OCI-LY7 (cell line): ENCODE measurements at regions not wholly inside any gene's neighbourhood (a gene's known extent, or its start where the extent isn't known, plus 50 kb on each side); places are given as distances from the start of the nearest gene placed in this dataset.

Experiments
- BruUV-seq: library from RNA; stranded (reverse); fragments of 400-500 nt; replicated peaks from 2 replicates; lab custom pipeline; 2021; lab: Mats Ljungman, UMichigan
- CTCF ChIA-PET: fragments of 300-600 bp; sonication (Branson Sonifier 250); formaldehyde crosslinking; loops from one replicate; lab custom pipeline; 2022; ENCODE audit warnings: antibody characterized with exemption; ENCODE audit not compliant: unreplicated experiment; lab: Charles Lee
- POLR2A ChIA-PET: fragments of 300-600 bp; sonication (Branson Sonifier 250); formaldehyde crosslinking; loops from one replicate; lab custom pipeline; 2022; ENCODE audit warnings: antibody characterized with exemption; lab: Charles Lee
- DNase-seq: peaks from one replicate; pipeline ENCODE4 v3.0.0-alpha.2; 2015; ENCODE audit warnings: low spot score
- H2AFZ ChIP-seq: fragments of 200-600 bp; sonication (generic), shearing (Covaris generic); 2 replicates; pipeline ENCODE4 v1.6.1; 2014; ENCODE audit warnings: mild to moderate bottlenecking, antibody characterized with exemption, low read length, moderate library complexity
- H3K27ac ChIP-seq: fragments of 200-600 bp; sonication (generic); 2 replicates; pipeline ENCODE4 v1.5.1; 2014; ENCODE audit warnings: mixed run types, low read depth, mild to moderate bottlenecking, moderate library complexity, low read length, inconsistent platforms; ENCODE audit not compliant: poor library complexity, severe bottlenecking
- H3K36me3 ChIP-seq: fragments of 200-600 bp; sonication (generic); 2 replicates; pipeline ENCODE4 v1.6.1; 2014; ENCODE audit warnings: mild to moderate bottlenecking, antibody characterized with exemption, low read length, moderate library complexity, mixed read lengths; ENCODE audit not compliant: insufficient read depth
- H3K4me1 ChIP-seq: fragments of 200-600 bp; sonication (generic); 2 replicates; pipeline ENCODE4 v1.5.1; 2014; ENCODE audit warnings: mild to moderate bottlenecking, low read length; ENCODE audit not compliant: insufficient read depth, poor library complexity, severe bottlenecking
- H3K4me2 ChIP-seq: fragments of 200-600 bp; sonication (generic); 2 replicates; pipeline ENCODE4 v1.6.1; 2014; ENCODE audit warnings: mild to moderate bottlenecking, low read length
- H3K4me3 ChIP-seq: fragments of 200-600 bp; sonication (generic); 2 replicates; pipeline ENCODE4 v1.5.1; 2014; ENCODE audit warnings: mild to moderate bottlenecking, low read depth, low read length; ENCODE audit not compliant: poor library complexity, severe bottlenecking
- H3K79me2 ChIP-seq: fragments of 200-600 bp; sonication (generic); 2 replicates; pipeline ENCODE4 v1.6.1; 2016; ENCODE audit warnings: low read depth, mild to moderate bottlenecking, low read length, moderate library complexity, mixed read lengths; ENCODE audit not compliant: insufficient read depth
- H3K9me2 ChIP-seq: fragments of 200-600 bp; sonication (generic); 2 replicates; pipeline ENCODE4 v1.6.1; 2016; ENCODE audit warnings: mild to moderate bottlenecking, low read length, mixed read lengths; ENCODE audit not compliant: insufficient read depth
- H3K9me3 ChIP-seq: fragments of 200-600 bp; sonication (generic); 2 replicates; pipeline ENCODE4 v1.6.1; 2014; ENCODE audit warnings: mild to moderate bottlenecking, mixed run types, low read length, mixed read lengths
- H4K20me1 ChIP-seq: fragments of 200-600 bp; sonication (generic); 2 replicates; pipeline ENCODE4 v1.6.1; 2014; ENCODE audit warnings: mild to moderate bottlenecking, antibody characterized with exemption, low read length, moderate library complexity, mixed read lengths; ENCODE audit not compliant: insufficient read depth
- EZH2phosphoT487 ChIP-seq: fragments of 200-600 bp; sonication (generic); IDR thresholded peaks from 2 replicates; pipeline ENCODE4 v1.6.1; 2018; ENCODE audit warnings: low read depth, borderline replicate concordance, mild to moderate bottlenecking, mixed run types, antibody characterized with exemption, low read length, moderate library complexity, mixed read lengths
- intact Hi-C: fragments of 100-400 bp; cut with micrococcal nuclease; formaldehyde crosslinking; loops from one replicate; pipeline ENCODE4 v1.10.0; 2022; ENCODE audit not compliant: unreplicated experiment
- TF ChIP-seq, protein P1 (sequence below): fragments of 200-600 bp; sonication (generic); conservative IDR thresholded peaks from 2 replicates; pipeline ENCODE4 v1.5.1; 2014; ENCODE audit warnings: mild to moderate bottlenecking, antibody characterized with exemption, low read length, moderate library complexity, mixed read lengths

DNA sequence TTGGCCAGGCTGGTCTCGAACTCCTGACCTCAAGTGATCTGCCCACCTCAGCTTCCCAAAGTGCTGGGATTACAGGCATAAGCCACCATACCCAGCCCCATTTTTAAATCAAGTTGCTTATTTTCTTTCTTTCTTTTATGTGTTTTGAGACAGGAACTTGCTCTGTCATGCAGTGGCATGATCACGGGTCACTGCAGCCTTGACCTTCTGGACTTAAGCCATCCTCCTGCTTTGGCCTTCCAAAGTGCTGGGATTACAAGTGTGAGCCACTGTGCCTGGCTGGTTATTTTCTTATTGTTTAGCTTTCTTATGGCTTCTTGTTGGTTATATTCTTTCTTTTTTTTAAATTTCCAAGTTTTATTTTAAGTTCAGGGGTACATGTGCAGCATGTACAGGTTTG is 79.7 kb upstream of the C5orf63 start:
- no peaks in the 10 kb centered on the region for H3K9me3 ChIP-seq
- TF ChIP-seq EZH2phosphoT487, result no peak
- TF ChIP-seq, protein P1, sequence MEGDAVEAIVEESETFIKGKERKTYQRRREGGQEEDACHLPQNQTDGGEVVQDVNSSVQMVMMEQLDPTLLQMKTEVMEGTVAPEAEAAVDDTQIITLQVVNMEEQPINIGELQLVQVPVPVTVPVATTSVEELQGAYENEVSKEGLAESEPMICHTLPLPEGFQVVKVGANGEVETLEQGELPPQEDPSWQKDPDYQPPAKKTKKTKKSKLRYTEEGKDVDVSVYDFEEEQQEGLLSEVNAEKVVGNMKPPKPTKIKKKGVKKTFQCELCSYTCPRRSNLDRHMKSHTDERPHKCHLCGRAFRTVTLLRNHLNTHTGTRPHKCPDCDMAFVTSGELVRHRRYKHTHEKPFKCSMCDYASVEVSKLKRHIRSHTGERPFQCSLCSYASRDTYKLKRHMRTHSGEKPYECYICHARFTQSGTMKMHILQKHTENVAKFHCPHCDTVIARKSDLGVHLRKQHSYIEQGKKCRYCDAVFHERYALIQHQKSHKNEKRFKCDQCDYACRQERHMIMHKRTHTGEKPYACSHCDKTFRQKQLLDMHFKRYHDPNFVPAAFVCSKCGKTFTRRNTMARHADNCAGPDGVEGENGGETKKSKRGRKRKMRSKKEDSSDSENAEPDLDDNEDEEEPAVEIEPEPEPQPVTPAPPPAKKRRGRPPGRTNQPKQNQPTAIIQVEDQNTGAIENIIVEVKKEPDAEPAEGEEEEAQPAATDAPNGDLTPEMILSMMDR, result no peak
- no peaks in the 10 kb centered on the region for H4K20me1 ChIP-seq
- H3K4me1 ChIP-seq, result no peaks in the 10 kb centered on the region
- DNase-seq, result no peak
- BruUV-seq, result no TSS peak
- no peak overlapping the region for H2AFZ ChIP-seq
- no peak overlapping the region for H3K4me2 ChIP-seq
- CTCF ChIA-PET, result no interaction called here
- no peak overlapping the region for H3K4me3 ChIP-seq
- H3K27ac ChIP-seq, result no peak overlapping the region
- H3K9me2 ChIP-seq, result no peaks in the 10 kb centered on the region
- H3K79me2 ChIP-seq, result no peaks in the 10 kb centered on the region
- H3K36me3 ChIP-seq, result no peaks in the 10 kb centered on the region
- intact Hi-C loops, result no loop called here
- POLR2A ChIA-PET, result interaction anchor here (0.6 kb wide), 1 partner anchor 41 kb away, joined by 3 read pairs; no protein-coding TSS in a partner anchor

DNA sequence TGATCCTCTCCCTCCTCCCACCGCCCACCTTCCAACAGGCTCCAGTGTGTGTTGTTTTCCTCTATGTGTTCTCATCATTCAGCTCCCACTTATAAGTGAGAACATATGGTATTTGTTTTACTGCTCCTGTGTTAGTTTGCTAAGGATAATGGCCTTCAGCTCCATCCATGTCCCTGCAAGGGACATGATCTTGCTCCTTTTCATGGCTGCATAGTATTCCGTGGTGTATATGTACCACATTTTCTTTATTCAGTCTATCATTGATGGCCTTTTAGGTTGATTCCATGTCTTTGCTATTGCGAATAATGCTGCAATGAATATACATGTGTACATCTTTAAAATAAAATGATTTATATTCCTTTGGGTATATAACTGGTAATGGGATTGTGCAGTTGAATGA is 80.2 kb upstream of the C5orf63 start:
- H3K4me1 ChIP-seq, result no peaks in the 10 kb centered on the region
- H3K27ac ChIP-seq, result no peak overlapping the region
- no peak for DNase-seq
- no peaks in the 10 kb centered on the region for H3K9me2 ChIP-seq
- H3K79me2 ChIP-seq, result no peaks in the 10 kb centered on the region
- no peaks in the 10 kb centered on the region for H3K9me3 ChIP-seq
- POLR2A ChIA-PET, result interaction anchor here (0.6 kb wide), 1 partner anchor 41 kb away, joined by 3 read pairs; no protein-coding TSS in a partner anchor
- no peaks in the 10 kb centered on the region for H3K36me3 ChIP-seq
- no peak overlapping the region for H3K4me3 ChIP-seq
- H3K4me2 ChIP-seq, result no peak overlapping the region
- no peaks in the 10 kb centered on the region for H4K20me1 ChIP-seq
- no TSS peak for BruUV-seq
- TF ChIP-seq EZH2phosphoT487, result no peak
- TF ChIP-seq, protein P1, result no peak
- CTCF ChIA-PET, result no interaction called here
- intact Hi-C loops, result no loop called here
- H2AFZ ChIP-seq, result no peak overlapping the region

DNA sequence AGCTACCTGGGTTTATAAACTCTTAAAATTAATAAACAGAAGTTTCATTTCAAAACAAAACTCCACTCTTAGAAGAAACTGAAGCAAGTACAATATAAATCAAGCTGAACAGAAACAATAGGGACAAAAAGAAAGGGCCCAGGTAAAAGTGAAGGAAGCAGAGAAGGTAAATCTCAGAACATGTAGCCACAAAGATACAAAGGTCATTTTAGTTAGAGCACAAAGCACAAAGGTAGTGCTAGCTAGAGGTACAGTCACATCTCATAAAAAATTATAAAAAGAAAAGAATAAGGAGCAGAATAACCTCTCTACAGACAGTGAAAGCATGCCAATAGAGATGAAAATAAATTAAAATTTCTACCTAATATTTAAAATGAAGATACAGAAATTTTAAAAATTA is 90.4 kb upstream of the C5orf63 start:
- no peak for DNase-seq
- no peaks in the 10 kb centered on the region for H4K20me1 ChIP-seq
- H3K4me1 ChIP-seq, result no peaks in the 10 kb centered on the region
- no peak overlapping the region for H3K4me3 ChIP-seq
- intact Hi-C loops, result no loop called here
- H3K36me3 ChIP-seq, result no peaks in the 10 kb centered on the region
- no peak for TF ChIP-seq EZH2phosphoT487
- TF ChIP-seq, protein P1, result no peak
- no TSS peak for BruUV-seq
- H2AFZ ChIP-seq, result no peak overlapping the region
- ChIA-PET POLR2A (interaction anchor here (0.7 kb wide), 1 partner anchor 28 kb away, joined by 3 read pairs; no protein-coding TSS in a partner anchor), CTCF (no interaction called here)
- H3K9me2 ChIP-seq, result no peaks in the 10 kb centered on the region
- no peaks in the 10 kb centered on the region for H3K9me3 ChIP-seq
- no peak overlapping the region for H3K27ac ChIP-seq
- no peaks in the 10 kb centered on the region for H3K79me2 ChIP-seq
- H3K4me2 ChIP-seq, result no peak overlapping the region
